Colonic mucosa (tissue), 4 donors: ENCODE measurements at regions not wholly inside any gene's neighbourhood (a gene's known extent, or its start where the extent isn't known, plus 50 kb on each side); places are given as distances from the start of the nearest gene placed in this dataset.

Experiments
- DNase-seq: peaks from one replicate; pipeline ENCODE4 v3.0.0-alpha.2; 2020
- H3K27ac ChIP-seq: fragments of 200-600 bp; one replicate; pipeline ENCODE4 v1.8.0; 2021
- H3K27me3 ChIP-seq: fragments of 200-600 bp; one replicate; pipeline ENCODE4 v1.8.0; 2021
- H3K36me3 ChIP-seq: fragments of 200-600 bp; one replicate; pipeline ENCODE4 v1.8.0; 2021
- H3K4me1 ChIP-seq: fragments of 200-600 bp; one replicate; pipeline ENCODE4 v1.8.0; 2021; ENCODE audit warnings: mild to moderate bottlenecking
- H3K4me3 ChIP-seq: fragments of 200-600 bp; one replicate; pipeline ENCODE4 v1.8.0; 2021
- H3K9ac ChIP-seq, 2 donors: one replicate each; pipeline ENCODE4 v1.7.0; 2013; ENCODE audit warnings: control low read depth in 2 of 2, low read depth in 2 of 2, low read length in 2 of 2
- H3K9me3 ChIP-seq: fragments of 200-600 bp; one replicate; pipeline ENCODE4 v1.8.0; 2021
- CTCF ChIP-seq: fragments of 200-600 bp; IDR thresholded peaks from one replicate; pipeline ENCODE4 v1.8.0; 2022; ENCODE audit warnings: antibody characterized with exemption, mild to moderate bottlenecking
- intact Hi-C: fragments of 100-400 bp; cut with DNase I; formaldehyde crosslinking; loops from one replicate; pipeline ENCODE4 v1.14.1; 2022
- donor health status: healthy.
- donor health status: DM: no; HTN: no; CAD: no.
- donor health status: DM: no; HTN: no; CAD: no.

GRCh38 chr11:82176945-82177344 lies 556.7 kb downstream of the FAM181B start:
- TF ChIP-seq CTCF, result no peak
- Histone ChIP-seq H3K9me3 (no peaks in the 10 kb centered on the region), H3K4me1 (no peaks in the 10 kb centered on the region), H3K27ac (no peak overlapping the region), H3K36me3 (no peaks in the 10 kb centered on the region), H3K9ac (no peak overlapping the region), H3K27me3 (no peaks in the 10 kb centered on the region), H3K4me3 (no peak overlapping the region)
- intact Hi-C loops, result no loop called here
- no peak for DNase-seq

DNA sequence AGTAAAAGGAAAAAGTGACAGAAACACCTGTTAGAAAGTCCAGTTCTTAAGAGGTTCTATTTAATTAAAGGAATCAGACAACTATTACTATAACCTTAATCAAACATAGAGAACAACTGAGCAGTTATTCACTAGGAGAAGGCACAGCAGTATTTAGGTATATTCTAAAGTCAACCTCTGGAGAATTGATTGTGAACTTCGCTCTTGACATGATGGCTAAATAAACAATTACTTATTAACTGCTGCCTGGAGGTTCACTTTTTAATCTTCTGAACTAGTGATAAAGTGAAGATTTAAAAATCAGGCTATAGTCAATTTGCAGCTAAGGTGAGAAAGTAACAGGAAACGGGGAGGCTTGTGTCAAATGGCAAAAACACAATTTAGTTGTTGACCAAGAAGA lies 557.3 kb downstream of the FAM181B start:
- no peaks in the 10 kb centered on the region for H3K27me3 ChIP-seq
- H3K27ac ChIP-seq, result no peak overlapping the region
- no peak overlapping the region for H3K4me3 ChIP-seq
- H3K36me3 ChIP-seq, result no peaks in the 10 kb centered on the region
- intact Hi-C loops, result no loop called here
- no peak for DNase-seq
- no peak for TF ChIP-seq CTCF
- H3K9me3 ChIP-seq, result no peaks in the 10 kb centered on the region
- H3K9ac ChIP-seq, result no peak overlapping the region
- no peaks in the 10 kb centered on the region for H3K4me1 ChIP-seq

DNA sequence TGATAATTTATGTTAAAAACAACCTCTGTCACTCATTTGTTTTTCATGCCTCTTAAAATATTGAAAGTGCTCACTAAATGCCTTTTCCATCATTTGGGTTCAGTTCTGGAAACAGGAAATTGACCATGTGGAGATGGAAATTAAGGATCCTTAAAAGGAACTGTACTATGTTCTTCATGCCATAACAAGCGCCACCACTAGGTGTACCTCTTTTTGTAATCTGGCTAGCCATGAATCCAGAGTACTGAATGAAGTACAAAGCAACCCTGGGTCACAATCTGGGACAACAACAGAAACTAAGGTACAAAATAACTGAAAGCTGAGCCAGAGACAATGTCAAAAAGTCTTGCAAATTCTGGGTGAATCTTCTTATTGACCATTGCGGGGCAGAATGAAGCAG lies 559.1 kb downstream of the FAM181B start:
- no peak for DNase-seq
- Histone ChIP-seq H3K9me3 (no peaks in the 10 kb centered on the region), H3K9ac (no peak overlapping the region), H3K27ac (no peak overlapping the region), H3K27me3 (no peaks in the 10 kb centered on the region), H3K4me1 (no peaks in the 10 kb centered on the region), H3K4me3 (no peak overlapping the region), H3K36me3 (no peaks in the 10 kb centered on the region)
- TF ChIP-seq CTCF, result no peak
- intact Hi-C loops, result no loop called here

DNA sequence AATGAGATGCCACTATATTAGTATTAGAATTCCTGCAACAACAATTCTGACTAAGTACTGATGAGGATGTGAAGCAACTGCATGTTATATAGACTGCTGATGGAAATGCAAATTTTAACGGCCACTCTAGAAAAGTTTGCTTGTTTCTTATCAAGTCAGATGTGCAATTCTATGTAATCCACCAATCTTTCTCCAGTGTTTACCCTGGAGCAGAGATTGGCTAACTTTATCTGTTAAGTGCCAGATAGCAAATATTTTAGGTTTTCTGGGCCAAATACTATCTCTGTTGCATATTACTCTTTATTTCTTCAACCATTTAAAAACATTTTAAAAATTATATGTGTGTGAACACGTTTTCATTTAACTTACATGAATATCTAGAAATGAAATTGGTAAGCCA lies 586.9 kb downstream of the FAM181B start:
- no peaks in the 10 kb centered on the region for H3K27me3 ChIP-seq
- no peaks in the 10 kb centered on the region for H3K4me1 ChIP-seq
- H3K36me3 ChIP-seq, result no peaks in the 10 kb centered on the region
- H3K9me3 ChIP-seq, result no peaks in the 10 kb centered on the region
- H3K27ac ChIP-seq, result no peak overlapping the region
- H3K9ac ChIP-seq, result no peak overlapping the region
- no peak for DNase-seq
- H3K4me3 ChIP-seq, result no peak overlapping the region
- intact Hi-C loops, result no loop called here
- TF ChIP-seq CTCF, result no peak

- no peak for DNase-seq
- Histone ChIP-seq H3K4me3 (no peak overlapping the region), H3K9me3 (no peaks in the 10 kb centered on the region), H3K36me3 (no peaks in the 10 kb centered on the region), H3K4me1 (no peaks in the 10 kb centered on the region), H3K27ac (no peak overlapping the region), H3K27me3 (no peaks in the 10 kb centered on the region), H3K9ac (no peak overlapping the region)
- TF ChIP-seq CTCF, result no peak
- intact Hi-C loops, result no loop called here
Observed at GRCh38 chr11:82118946-82119345, 614.7 kb downstream of the FAM181B start.

GRCh38 chr11:82117362-82117761 lies 616.3 kb downstream of the FAM181B start:
- Histone ChIP-seq H3K9me3 (no peaks in the 10 kb centered on the region), H3K4me1 (no peaks in the 10 kb centered on the region), H3K27ac (no peak overlapping the region), H3K4me3 (no peak overlapping the region), H3K27me3 (no peaks in the 10 kb centered on the region), H3K36me3 (no peaks in the 10 kb centered on the region), H3K9ac (no peak overlapping the region)
- DNase-seq, result no peak
- TF ChIP-seq CTCF, result no peak
- intact Hi-C loops, result no loop called here
